ENCODE measurements at regions not wholly inside any gene's neighbourhood (a gene's known extent, or its start where the extent isn't known, plus 50 kb on each side); places are given as distances from the start of the nearest gene placed in this dataset.

GRCh38 chr6:148287623-148288333 is 54.9 kb upstream of the SASH1 start:
- POLR2A ChIA-PET: no interaction called here

GRCh38 chr6:148288541-148288940 is 54.1 kb upstream of the SASH1 start:
- DNase-seq (ENCODE audit: extremely low spot score): no peak
- POLR2A ChIA-PET: no interaction called here
- no peak for TF ChIP-seq CTCF (IDR thresholded peaks at IDR 0.05; ENCODE audit: control extremely low read depth, extremely low read depth, low read depth, missing control alignments)
- CTCF ChIA-PET: no interaction called here

More at GRCh38 chr6:148287623-148288333, 54.9 kb upstream of the SASH1 start:
- no peak for TF ChIP-seq CTCF (IDR thresholded peaks at IDR 0.05; ENCODE audit: control extremely low read depth, extremely low read depth, low read depth, missing control alignments)
- CTCF ChIA-PET: no interaction called here
- no peak for DNase-seq (ENCODE audit: extremely low spot score)

GRCh38 chr6:148289153-148289552 is 53.5 kb upstream of the SASH1 start:
- POLR2A ChIA-PET: no interaction called here
- no peak for TF ChIP-seq CTCF (IDR thresholded peaks at IDR 0.05; ENCODE audit: control extremely low read depth, extremely low read depth, low read depth, missing control alignments)
- no peak for DNase-seq (ENCODE audit: extremely low spot score)
- CTCF ChIA-PET: no interaction called here

GRCh38 chr6:148291876-148292275 is 50.8 kb upstream of the SASH1 start:
- TF ChIP-seq CTCF (IDR thresholded peaks at IDR 0.05; ENCODE audit: control extremely low read depth, extremely low read depth, low read depth, missing control alignments): no peak
- no peak for DNase-seq (ENCODE audit: extremely low spot score)
- CTCF ChIA-PET: interaction anchor here (1.0 kb wide), 1 partner anchor 87 kb away, joined by 3 read pairs; no protein-coding TSS in a partner anchor
- POLR2A ChIA-PET: no interaction called here

Measured in GM10248 (cell line).